Heart left ventricle (tissue), 13 donors: ENCODE measurements at regions not wholly inside any gene's neighbourhood (a gene's known extent, or its start where the extent isn't known, plus 50 kb on each side); places are given as distances from the start of the nearest gene placed in this dataset.

Experiments used
- POLR2A ChIP-seq, 2 donors: fragments of 450-650 bp; IDR thresholded peaks; one replicate each; pipeline ENCODE4 v1.6.1; 2017; ENCODE audit warnings: antibody characterized with exemption in 2 of 2, mild to moderate bottlenecking in 2 of 2, moderate library complexity in 2 of 2
- TF ChIP-seq, protein P1 (sequence below), 12 donors: fragments of 200-600 bp; sonication (generic) in 4 of 12; IDR thresholded peaks; one replicate each; pipeline versions ENCODE4 v1.5.0 to v1.8.0; 2018 to 2022; ENCODE audit warnings: antibody characterized with exemption in 12 of 12, mild to moderate bottlenecking in 5 of 12
- donor health status: ischemic (EF 13 %, LVEDD 7.1; RV severe dilation, severe dysfunction).
- donor health status: DM: no; HTN: yes; CAD: no.
- donor health status: DM: no; HTN: no; CAD: no.
- donor health status: ischemic (EF 25% LVEDD 6.9; RV normal size, moderate dysfunction).
- donor health status: ischemic (EF 25% LVEDD 5.7; RV mildly dilated, moderate dysfunction).
- donor health status: ischemic (EF 35%, LVEDD 5.7; RV mildly dilated, moderate dysfunction).
- donor health status: nonischemic (EF 11% LVEDD 7.7; RV severe dilation, severe dysfunction).
- donor health status: DM: yes; HTN: yes; CAD: no.
- donor health status: PGD.
- donor health status: ischemic (EF 29% LVEDD 5.4; RV normal size, mild dysfunction).
- donor health status: nonischemic (EF 23%, LVEDD 6.1; RV moderate dilation, normal function).

DNA sequence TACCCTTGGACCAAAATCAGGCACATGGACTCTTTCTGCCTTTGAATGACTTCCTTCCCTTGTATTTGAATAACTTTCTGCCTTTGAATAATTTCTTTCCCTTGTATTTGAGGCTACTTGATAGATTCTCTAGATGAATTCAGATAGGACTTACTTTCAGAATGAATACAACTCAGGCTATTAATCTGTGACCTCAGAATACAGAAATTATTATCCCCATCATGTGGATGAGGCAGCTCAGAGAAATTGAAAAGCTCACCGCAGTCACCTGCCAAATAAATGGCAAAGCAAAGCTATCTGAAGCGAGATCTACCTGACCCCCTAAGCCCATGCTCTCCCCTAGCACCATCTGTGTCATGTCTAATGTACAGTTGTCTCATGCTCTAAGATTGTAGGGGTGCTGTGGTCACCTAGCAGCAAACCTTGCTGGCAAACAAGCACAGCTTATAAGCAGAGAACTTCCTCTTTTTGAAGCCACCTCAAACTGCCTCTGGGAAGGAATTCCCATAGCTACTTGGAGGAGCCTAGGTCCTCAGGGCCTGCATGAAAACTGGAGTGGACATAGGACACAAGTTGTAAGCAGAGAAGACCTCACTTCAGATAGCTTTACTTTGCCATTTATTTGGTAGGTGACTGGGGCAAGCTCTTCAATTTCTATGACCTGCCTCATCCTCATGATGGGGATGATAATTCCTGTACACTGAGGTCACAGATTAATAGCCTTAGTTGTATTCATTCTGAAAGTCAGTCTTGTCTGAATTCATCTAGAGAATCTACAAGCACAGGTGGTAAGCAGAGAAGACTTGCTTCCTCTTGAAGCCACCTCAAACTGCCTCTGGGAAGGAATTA is 66.1 kb downstream of the FASLG start:
- TF ChIP-seq, protein P1, sequence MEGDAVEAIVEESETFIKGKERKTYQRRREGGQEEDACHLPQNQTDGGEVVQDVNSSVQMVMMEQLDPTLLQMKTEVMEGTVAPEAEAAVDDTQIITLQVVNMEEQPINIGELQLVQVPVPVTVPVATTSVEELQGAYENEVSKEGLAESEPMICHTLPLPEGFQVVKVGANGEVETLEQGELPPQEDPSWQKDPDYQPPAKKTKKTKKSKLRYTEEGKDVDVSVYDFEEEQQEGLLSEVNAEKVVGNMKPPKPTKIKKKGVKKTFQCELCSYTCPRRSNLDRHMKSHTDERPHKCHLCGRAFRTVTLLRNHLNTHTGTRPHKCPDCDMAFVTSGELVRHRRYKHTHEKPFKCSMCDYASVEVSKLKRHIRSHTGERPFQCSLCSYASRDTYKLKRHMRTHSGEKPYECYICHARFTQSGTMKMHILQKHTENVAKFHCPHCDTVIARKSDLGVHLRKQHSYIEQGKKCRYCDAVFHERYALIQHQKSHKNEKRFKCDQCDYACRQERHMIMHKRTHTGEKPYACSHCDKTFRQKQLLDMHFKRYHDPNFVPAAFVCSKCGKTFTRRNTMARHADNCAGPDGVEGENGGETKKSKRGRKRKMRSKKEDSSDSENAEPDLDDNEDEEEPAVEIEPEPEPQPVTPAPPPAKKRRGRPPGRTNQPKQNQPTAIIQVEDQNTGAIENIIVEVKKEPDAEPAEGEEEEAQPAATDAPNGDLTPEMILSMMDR (IDR thresholded peaks at IDR 0.05) = no peak
- TF ChIP-seq POLR2A (IDR thresholded peaks at IDR 0.05) = no peak
